ENCODE measurements at regions not wholly inside any gene's neighbourhood (a gene's known extent, or its start where the extent isn't known, plus 50 kb on each side); places are given as distances from the start of the nearest gene placed in this dataset.
"Not testable (repeated sequence)": the region's sequence is repeated elsewhere in the genome, so short reads cannot be mapped to it uniquely, and the experiment has no call there.

GRCh38 chr12:9512695-9513094 lies 95.0 kb downstream of the KLRB1 start:
- TF ChIP-seq CTCF, POLR2A, POLR2AphosphoS5 (IDR thresholded peaks at IDR 0.05): not testable (repeated sequence)
